D721Med (cell line): ENCODE measurements at regions not wholly inside any gene's neighbourhood (a gene's known extent, or its start where the extent isn't known, plus 50 kb on each side); places are given as distances from the start of the nearest gene placed in this dataset.

Source experiments
- DNase-seq: peaks from one replicate; pipeline ENCODE4 v3.0.0; 2011; ENCODE audit warnings: low spot score; ENCODE audit not compliant: insufficient read length
- FAIRE-seq: peaks from 2 replicates; lab custom pipeline; 2011; peaks lifted over from hg19 to GRCh38; lab: Jason Lieb, UNC
- CTCF ChIP-seq: IDR thresholded peaks from 2 replicates; pipeline ENCODE4 v1.5.1; 2012; ENCODE audit warnings: mild to moderate bottlenecking, control low read depth; ENCODE audit not compliant: insufficient read depth; ENCODE audit errors: missing control alignments

- no peak for TF ChIP-seq CTCF
- no peak for FAIRE-seq
- DNase-seq: no peak
Observed at GRCh38 chr3:28940530-28940929, 340.3 kb upstream of the RBMS3 start.

- no peak for FAIRE-seq
- TF ChIP-seq CTCF: no peak
- no peak for DNase-seq
Observed at GRCh38 chr3:28940994-28941393, 339.9 kb upstream of the RBMS3 start.

- TF ChIP-seq CTCF: no peak
- DNase-seq: no peak
- no peak for FAIRE-seq
Observed at GRCh38 chr3:28947061-28947460, 333.8 kb upstream of the RBMS3 start.

GRCh38 chr3:28947751-28948150 lies 333.1 kb upstream of the RBMS3 start:
- no peak for TF ChIP-seq CTCF
- FAIRE-seq: no peak
- no peak for DNase-seq

GRCh38 chr3:28948685-28949084 lies 332.2 kb upstream of the RBMS3 start:
- no peak for FAIRE-seq
- no peak for DNase-seq
- no peak for TF ChIP-seq CTCF

GRCh38 chr3:28949580-28949979 lies 331.3 kb upstream of the RBMS3 start:
- DNase-seq (no peak), FAIRE-seq (no peak)
- no peak for TF ChIP-seq CTCF

GRCh38 chr3:28950614-28951013 lies 330.3 kb upstream of the RBMS3 start:
- no peak for TF ChIP-seq CTCF
- FAIRE-seq (no peak), DNase-seq (no peak)
